Nephron (organoid): ENCODE measurements at regions not wholly inside any gene's neighbourhood (a gene's known extent, or its start where the extent isn't known, plus 50 kb on each side); places are given as distances from the start of the nearest gene placed in this dataset.

Experiments used
- H3K27ac Mint-ChIP-seq, 3 experiments: 2 replicates each; pipeline ENCODE4 v1.8.0; 2020; ENCODE audit warnings: mixed read lengths in 3 of 3, mild to moderate bottlenecking in 2 of 3, moderate library complexity in 1 of 3
- H3K27me3 Mint-ChIP-seq: 2 replicates; pipeline ENCODE4 v1.8.0; 2021; ENCODE audit warnings: low read depth, mild to moderate bottlenecking, moderate library complexity, mixed read lengths
- H3K36me3 Mint-ChIP-seq: 2 replicates; pipeline ENCODE4 v1.8.0; 2020; ENCODE audit warnings: low read depth, mixed read lengths
- H3K4me1 Mint-ChIP-seq: 2 replicates; pipeline ENCODE4 v1.8.0; 2020; ENCODE audit warnings: mixed read lengths
- H3K4me3 Mint-ChIP-seq, 3 experiments: 2 replicates each; pipeline ENCODE4 v1.8.0; 2020; ENCODE audit warnings: mild to moderate bottlenecking in 3 of 3, mixed read lengths in 3 of 3, moderate library complexity in 2 of 3
- H3K9me3 Mint-ChIP-seq: 2 replicates; pipeline ENCODE4 v1.8.0; 2020; ENCODE audit warnings: mixed read lengths
- TF ChIP-seq, protein P1 (sequence below), 3 experiments: fragments of 200-600 bp; sonication (generic); IDR thresholded peaks; one replicate each; pipeline ENCODE4 v1.5.0; 2021; ENCODE audit warnings: antibody characterized with exemption in 3 of 3; ENCODE audit not compliant: unreplicated experiment in 3 of 3

DNA sequence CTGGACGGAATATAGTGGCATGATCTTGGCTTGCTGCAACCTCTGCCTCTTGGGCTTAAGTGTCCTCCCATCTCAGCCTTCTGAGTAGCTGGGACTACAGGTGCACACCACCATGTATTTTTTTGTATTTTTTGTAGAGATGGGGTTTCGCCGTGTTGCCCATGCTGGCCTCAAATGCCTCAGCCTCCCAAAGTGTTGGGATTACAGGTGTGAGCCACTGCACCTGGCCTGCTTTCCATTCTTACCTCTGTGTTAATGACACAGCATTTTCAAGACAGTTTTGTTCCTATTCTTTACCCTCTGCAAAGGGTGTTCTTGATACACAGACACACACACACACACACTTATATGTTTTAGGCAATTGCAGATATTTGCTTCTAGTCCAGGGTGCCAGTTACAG lies 113.3 kb downstream of the LRRC70 start:
- no peak overlapping the region for H3K27ac Mint-ChIP-seq
- peaks cover 3% of the 10 kb centered on the region for H3K27me3 Mint-ChIP-seq
- TF ChIP-seq, protein P1, sequence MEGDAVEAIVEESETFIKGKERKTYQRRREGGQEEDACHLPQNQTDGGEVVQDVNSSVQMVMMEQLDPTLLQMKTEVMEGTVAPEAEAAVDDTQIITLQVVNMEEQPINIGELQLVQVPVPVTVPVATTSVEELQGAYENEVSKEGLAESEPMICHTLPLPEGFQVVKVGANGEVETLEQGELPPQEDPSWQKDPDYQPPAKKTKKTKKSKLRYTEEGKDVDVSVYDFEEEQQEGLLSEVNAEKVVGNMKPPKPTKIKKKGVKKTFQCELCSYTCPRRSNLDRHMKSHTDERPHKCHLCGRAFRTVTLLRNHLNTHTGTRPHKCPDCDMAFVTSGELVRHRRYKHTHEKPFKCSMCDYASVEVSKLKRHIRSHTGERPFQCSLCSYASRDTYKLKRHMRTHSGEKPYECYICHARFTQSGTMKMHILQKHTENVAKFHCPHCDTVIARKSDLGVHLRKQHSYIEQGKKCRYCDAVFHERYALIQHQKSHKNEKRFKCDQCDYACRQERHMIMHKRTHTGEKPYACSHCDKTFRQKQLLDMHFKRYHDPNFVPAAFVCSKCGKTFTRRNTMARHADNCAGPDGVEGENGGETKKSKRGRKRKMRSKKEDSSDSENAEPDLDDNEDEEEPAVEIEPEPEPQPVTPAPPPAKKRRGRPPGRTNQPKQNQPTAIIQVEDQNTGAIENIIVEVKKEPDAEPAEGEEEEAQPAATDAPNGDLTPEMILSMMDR (IDR thresholded peaks at IDR 0.05; ENCODE audit: unreplicated experiment in 3 of 3) = no peak
- no peak overlapping the region for H3K4me3 Mint-ChIP-seq
- no peaks in the 10 kb centered on the region for H3K9me3 Mint-ChIP-seq
- no peaks in the 10 kb centered on the region for H3K36me3 Mint-ChIP-seq
- H3K4me1 Mint-ChIP-seq = no peaks in the 10 kb centered on the region

DNA sequence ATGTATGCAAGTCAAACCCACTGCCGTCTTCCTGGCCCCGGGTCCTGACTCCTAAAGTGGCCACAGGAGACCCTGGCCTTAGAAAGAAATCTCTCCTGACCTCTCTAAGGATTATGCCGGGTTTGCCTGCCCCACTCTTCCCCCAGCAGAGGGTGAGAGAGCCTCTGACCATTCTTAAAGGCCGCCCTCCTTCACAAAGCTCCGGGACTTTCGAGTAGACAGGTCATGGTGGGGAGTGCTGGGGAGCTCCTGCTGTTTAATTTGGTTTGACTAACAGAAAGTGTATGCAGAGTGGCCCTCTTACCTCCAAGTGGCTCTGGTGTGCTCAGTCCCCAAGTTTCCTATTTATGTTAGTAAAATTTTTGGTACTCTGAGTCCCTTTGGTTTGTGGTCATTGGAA lies 111.8 kb downstream of the LRRC70 start:
- no peak overlapping the region for H3K4me3 Mint-ChIP-seq
- peaks cover 4% of the 10 kb centered on the region for H3K27me3 Mint-ChIP-seq
- H3K4me1 Mint-ChIP-seq = no peaks in the 10 kb centered on the region
- no peak overlapping the region for H3K27ac Mint-ChIP-seq
- TF ChIP-seq, protein P1 (IDR thresholded peaks at IDR 0.05; ENCODE audit: unreplicated experiment in 3 of 3) = no peak
- H3K9me3 Mint-ChIP-seq = no peaks in the 10 kb centered on the region
- no peaks in the 10 kb centered on the region for H3K36me3 Mint-ChIP-seq

DNA sequence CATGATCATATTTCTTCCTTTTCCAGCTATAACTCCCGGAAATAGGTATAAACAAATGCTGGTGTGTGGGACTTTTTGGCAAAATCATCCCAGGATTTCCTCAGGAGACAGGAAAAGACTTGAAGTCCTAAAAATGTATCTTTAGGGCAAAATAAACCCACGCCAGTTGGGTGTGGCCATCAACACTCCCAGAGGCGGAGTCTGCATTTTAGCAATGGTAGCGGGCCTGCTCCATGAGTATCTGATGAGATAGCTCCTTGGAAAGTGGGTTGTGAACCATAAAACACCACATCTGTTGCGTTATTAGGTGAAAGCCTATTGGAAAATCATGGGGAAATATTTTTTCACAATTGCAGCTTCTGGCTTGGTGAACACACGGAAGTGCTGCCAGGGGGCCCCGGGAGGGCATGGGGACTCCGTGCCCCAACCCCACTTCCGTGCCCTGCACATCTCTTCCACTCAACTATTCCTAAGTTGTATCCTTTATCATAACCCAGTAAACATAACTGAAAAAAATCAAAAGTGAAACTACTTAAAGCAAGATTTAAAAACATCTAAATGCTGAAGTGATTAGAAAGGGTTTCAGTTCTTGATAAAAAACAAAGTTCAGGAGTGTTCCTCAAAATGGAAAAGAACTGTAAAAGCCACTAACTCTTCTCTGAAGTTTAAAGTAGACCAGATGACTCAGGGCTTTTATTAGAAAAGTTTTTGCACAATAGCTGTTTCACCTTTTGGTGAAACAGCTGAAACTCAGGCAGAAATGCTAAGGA lies 111.2 kb downstream of the LRRC70 start:
- no peak overlapping the region for H3K27ac Mint-ChIP-seq
- H3K4me3 Mint-ChIP-seq = no peak overlapping the region
- no peaks in the 10 kb centered on the region for H3K4me1 Mint-ChIP-seq
- TF ChIP-seq, protein P1 (IDR thresholded peaks at IDR 0.05; ENCODE audit: unreplicated experiment in 3 of 3) = no peak
- no peaks in the 10 kb centered on the region for H3K9me3 Mint-ChIP-seq
- H3K36me3 Mint-ChIP-seq = no peaks in the 10 kb centered on the region
- peaks cover 4% of the 10 kb centered on the region for H3K27me3 Mint-ChIP-seq

DNA sequence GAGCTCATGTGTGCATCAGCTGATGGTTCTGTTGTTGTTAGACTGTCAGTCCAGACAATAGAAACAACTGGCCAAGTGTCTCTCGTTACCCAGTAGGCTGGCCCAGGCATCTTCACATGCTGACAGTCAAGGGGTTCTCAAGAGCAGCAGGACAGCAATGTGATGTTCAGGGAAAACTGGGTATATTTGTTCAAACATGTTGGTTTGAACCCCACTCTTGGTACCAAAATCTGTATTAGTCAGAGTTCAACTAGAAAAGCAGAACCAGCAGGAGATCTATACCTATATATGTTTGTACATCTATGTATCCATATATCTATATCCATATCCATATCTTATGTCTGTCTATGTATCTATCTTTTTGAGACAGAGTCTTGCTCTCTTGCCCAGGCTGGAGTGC lies 108.1 kb downstream of the LRRC70 start:
- peaks cover 4% of the 10 kb centered on the region for H3K27me3 Mint-ChIP-seq
- TF ChIP-seq, protein P1 (IDR thresholded peaks at IDR 0.05; ENCODE audit: unreplicated experiment in 3 of 3) = no peak
- no peaks in the 10 kb centered on the region for H3K4me1 Mint-ChIP-seq
- H3K36me3 Mint-ChIP-seq = no peaks in the 10 kb centered on the region
- H3K9me3 Mint-ChIP-seq = no peaks in the 10 kb centered on the region
- H3K27ac Mint-ChIP-seq = no peak overlapping the region
- H3K4me3 Mint-ChIP-seq = no peak overlapping the region

DNA sequence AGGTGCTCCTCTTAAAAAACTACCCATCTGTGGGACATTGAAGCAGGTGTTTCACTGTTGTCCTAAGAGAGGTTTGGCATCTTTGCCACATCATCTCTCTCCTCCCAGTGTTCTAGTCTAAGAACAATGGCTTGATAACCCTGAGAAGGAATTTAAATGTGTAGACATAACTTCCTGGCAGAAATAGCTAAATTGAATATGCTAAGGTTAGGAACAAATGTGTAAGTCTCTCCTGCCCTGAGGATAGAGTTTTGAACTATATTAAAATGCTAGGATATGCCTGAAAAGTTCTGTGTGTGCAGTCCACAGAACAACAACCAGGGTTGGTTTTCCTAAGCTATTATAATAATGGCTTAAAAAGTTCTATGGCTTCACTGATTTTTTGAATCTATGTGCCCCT lies 106.6 kb downstream of the LRRC70 start:
- Mint-ChIP-seq H3K4me1 (no peaks in the 10 kb centered on the region), H3K27ac (no peak overlapping the region), H3K4me3 (no peak overlapping the region), H3K9me3 (no peaks in the 10 kb centered on the region), H3K27me3 (peaks cover 4% of the 10 kb centered on the region), H3K36me3 (no peaks in the 10 kb centered on the region)
- TF ChIP-seq, protein P1 (IDR thresholded peaks at IDR 0.05; ENCODE audit: unreplicated experiment in 3 of 3) = no peak

DNA sequence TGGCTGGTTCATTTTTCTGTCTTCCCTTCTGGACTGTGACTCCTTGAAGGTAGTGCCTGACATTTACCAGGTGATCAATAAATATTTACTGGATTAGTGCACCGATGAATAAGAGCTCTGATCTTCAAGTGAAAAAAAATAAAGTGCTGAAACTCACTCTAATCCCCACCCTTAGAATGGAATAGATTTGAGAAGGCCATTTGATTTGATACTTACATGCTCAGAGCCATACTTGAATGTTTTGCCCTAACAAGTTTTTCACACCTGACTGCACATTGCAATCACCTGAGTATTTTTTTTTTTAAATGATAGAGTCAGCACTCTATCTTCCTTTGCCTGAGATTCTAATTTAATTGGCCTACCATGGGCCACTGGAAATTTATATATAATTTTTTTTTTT lies 105.7 kb downstream of the LRRC70 start:
- Mint-ChIP-seq H3K36me3 (no peaks in the 10 kb centered on the region), H3K27me3 (peaks cover 4% of the 10 kb centered on the region), H3K4me3 (no peak overlapping the region), H3K4me1 (no peaks in the 10 kb centered on the region), H3K9me3 (peaks cover 5% of the 10 kb centered on the region), H3K27ac (no peak overlapping the region)
- TF ChIP-seq, protein P1 (IDR thresholded peaks at IDR 0.05; ENCODE audit: unreplicated experiment in 3 of 3) = no peak
